Activated B cell treated with CpG ODN at 0.5 μM for 24 hours (primary cell): ENCODE measurements at regions not wholly inside any gene's neighbourhood (a gene's known extent, or its start where the extent isn't known, plus 50 kb on each side); places are given as distances from the start of the nearest gene placed in this dataset.

ENCODE experiments used
- ATAC-seq: fragments of 200-7000 bp; cut with Tn5 transposase; one replicate; pipeline ENCODE4 v1.10.0; 2021; ENCODE audit warnings: low read depth, mild to moderate bottlenecking, moderate library complexity
- CTCF ChIA-PET: fragments of 350-600 bp; sonication (Branson Sonifier 250); formaldehyde crosslinking; loops from one replicate; lab custom pipeline; 2021; ENCODE audit warnings: antibody characterized with exemption; lab: Charles Lee
- POLR2A ChIA-PET: fragments of 350-600 bp; sonication (Branson Sonifier 250); formaldehyde crosslinking; loops from one replicate; lab custom pipeline; 2021; ENCODE audit warnings: antibody characterized with exemption; lab: Charles Lee
- DNase-seq: peaks from one replicate; pipeline ENCODE4 v3.0.0; 2022
- H3K27ac Mint-ChIP-seq: one replicate; pipeline ENCODE4 v1.8.0; 2020; ENCODE audit warnings: mixed read lengths
- H3K27me3 Mint-ChIP-seq: one replicate; pipeline ENCODE4 v1.8.0; 2021; ENCODE audit warnings: mixed read lengths
- H3K36me3 Mint-ChIP-seq: one replicate; pipeline ENCODE4 v1.8.0; 2021; ENCODE audit warnings: low read depth, mixed read lengths
- H3K4me1 Mint-ChIP-seq: one replicate; pipeline ENCODE4 v1.8.0; 2021; ENCODE audit warnings: mixed read lengths
- H3K4me3 Mint-ChIP-seq: one replicate; pipeline ENCODE4 v1.8.0; 2020; ENCODE audit warnings: mild to moderate bottlenecking, mixed read lengths
- H3K9me3 Mint-ChIP-seq: one replicate; pipeline ENCODE4 v1.8.0; 2020; ENCODE audit warnings: mixed read lengths
- CTCF ChIP-seq: fragments of 200-600 bp; IDR thresholded peaks from one replicate; pipeline ENCODE4 v1.8.0; 2022; ENCODE audit warnings: antibody characterized with exemption, mild to moderate bottlenecking
- intact Hi-C: fragments of 100-400 bp; cut with micrococcal nuclease; formaldehyde crosslinking; loops from one replicate; pipeline ENCODE4 v1.15.1; 2024

DNA sequence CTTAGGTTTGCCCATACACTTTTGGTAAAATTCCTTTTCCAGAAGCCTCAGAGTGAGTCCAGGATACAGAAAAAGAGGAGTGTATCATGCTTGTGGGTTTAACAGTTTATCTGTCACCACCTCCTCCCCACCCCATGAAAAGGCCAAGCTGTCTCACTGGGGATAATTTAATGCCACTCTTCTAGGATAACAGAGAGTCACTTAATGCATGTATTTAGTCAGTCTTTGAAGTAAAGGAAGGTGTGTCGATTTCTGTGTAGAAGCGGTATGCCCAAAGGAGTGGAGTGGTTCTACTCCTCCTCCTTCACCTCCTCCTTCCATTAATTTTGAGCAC, 116.4 kb downstream of the QPCT start:
- DNase-seq = no peak
- no peak for TF ChIP-seq CTCF
- H3K9me3 Mint-ChIP-seq = no peaks in the 10 kb centered on the region
- no peak for ATAC-seq
- CTCF ChIA-PET = no interaction called here
- no peaks in the 10 kb centered on the region for H3K36me3 Mint-ChIP-seq
- H3K4me1 Mint-ChIP-seq = peaks cover 3% of the 10 kb centered on the region
- H3K4me3 Mint-ChIP-seq = no peak overlapping the region
- intact Hi-C loops = no loop called here
- POLR2A ChIA-PET = no interaction called here
- no peak overlapping the region for H3K27ac Mint-ChIP-seq
- peaks cover 3% of the 10 kb centered on the region for H3K27me3 Mint-ChIP-seq

DNA sequence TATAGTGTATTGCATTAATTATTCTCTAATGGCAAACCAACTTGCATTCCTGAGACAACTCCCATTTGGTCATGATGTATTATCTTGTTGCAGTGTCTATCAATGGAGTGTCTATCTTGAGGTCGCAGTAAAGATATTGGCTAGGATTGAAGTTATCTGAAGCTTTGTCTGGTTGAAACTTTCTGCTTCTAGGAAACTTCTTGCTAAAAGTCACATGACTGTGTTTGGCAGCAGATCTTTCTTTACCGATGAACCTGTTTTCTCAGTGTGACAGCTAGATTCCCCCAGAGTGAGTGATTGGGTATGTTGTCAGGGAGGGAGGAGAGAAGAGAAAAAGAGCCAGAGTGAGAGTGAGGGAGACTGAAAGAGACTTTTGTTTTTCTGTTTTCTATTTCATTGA, 119.6 kb downstream of the QPCT start:
- POLR2A ChIA-PET = no interaction called here
- DNase-seq (no peak), ATAC-seq (no peak)
- TF ChIP-seq CTCF = no peak
- H3K9me3 Mint-ChIP-seq = no peaks in the 10 kb centered on the region
- peaks cover 4% of the 10 kb centered on the region for H3K27me3 Mint-ChIP-seq
- CTCF ChIA-PET = no interaction called here
- H3K4me1 Mint-ChIP-seq = no peaks in the 10 kb centered on the region
- H3K4me3 Mint-ChIP-seq = no peak overlapping the region
- H3K36me3 Mint-ChIP-seq = no peaks in the 10 kb centered on the region
- H3K27ac Mint-ChIP-seq = no peak overlapping the region
- intact Hi-C loops = no loop called here

GRCh38 chr2:37466533-37467222, 122.2 kb downstream of the QPCT start:
- Mint-ChIP-seq H3K36me3 (no peaks in the 10 kb centered on the region), H3K27me3 (peaks cover 7% of the 10 kb centered on the region), H3K4me1 (no peaks in the 10 kb centered on the region), H3K27ac (no peak overlapping the region), H3K4me3 (no peak overlapping the region), H3K9me3 (no peaks in the 10 kb centered on the region)
- TF ChIP-seq CTCF = no peak
- no peak for ATAC-seq
- DNase-seq = no peak
- POLR2A ChIA-PET = no interaction called here
- CTCF ChIA-PET = no interaction called here
- intact Hi-C loops = no loop called here

DNA sequence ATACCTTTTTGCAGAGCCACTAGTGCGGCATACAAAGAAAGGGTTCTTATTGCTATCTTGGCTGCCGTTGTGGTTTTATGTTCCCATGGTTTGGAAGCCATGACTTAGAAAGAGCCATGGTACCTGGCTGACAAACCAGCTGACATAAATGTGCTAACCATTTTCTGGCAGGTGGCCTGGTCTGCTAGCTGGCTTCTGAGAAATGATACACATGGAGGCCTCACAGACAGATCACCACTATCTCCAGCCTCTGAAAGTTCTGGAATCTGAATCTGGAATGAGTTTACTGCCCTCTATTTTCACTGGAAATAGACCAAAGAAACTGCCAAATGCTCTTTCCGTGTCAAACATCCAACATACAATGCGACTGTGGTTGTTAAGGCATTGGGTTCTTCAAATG, 123.7 kb downstream of the QPCT start:
- no peaks in the 10 kb centered on the region for H3K9me3 Mint-ChIP-seq

GRCh38 chr2:37469126-37469525, 124.7 kb downstream of the QPCT start:
- POLR2A ChIA-PET = no interaction called here
- TF ChIP-seq CTCF = no peak
- intact Hi-C loops = no loop called here
- ATAC-seq = no peak
- peaks cover 6% of the 10 kb centered on the region for H3K27me3 Mint-ChIP-seq
- no peaks in the 10 kb centered on the region for H3K36me3 Mint-ChIP-seq
- no peaks in the 10 kb centered on the region for H3K9me3 Mint-ChIP-seq
- DNase-seq = no peak
- no peak overlapping the region for H3K4me3 Mint-ChIP-seq
- no peak overlapping the region for H3K27ac Mint-ChIP-seq
- H3K4me1 Mint-ChIP-seq = no peaks in the 10 kb centered on the region
- CTCF ChIA-PET = no interaction called here

More for the DNA sequence above, 123.7 kb downstream of the QPCT start:
- TF ChIP-seq CTCF = no peak
- no peaks in the 10 kb centered on the region for H3K4me1 Mint-ChIP-seq
- H3K4me3 Mint-ChIP-seq = no peak overlapping the region
- POLR2A ChIA-PET = no interaction called here
- ATAC-seq (no peak), DNase-seq (no peak)
- CTCF ChIA-PET = no interaction called here
- H3K27me3 Mint-ChIP-seq = peaks cover 7% of the 10 kb centered on the region
- H3K36me3 Mint-ChIP-seq = no peaks in the 10 kb centered on the region
- intact Hi-C loops = no loop called here
- H3K27ac Mint-ChIP-seq = no peak overlapping the region
